H1 (cell line): ENCODE measurements at regions not wholly inside any gene's neighbourhood (a gene's known extent, or its start where the extent isn't known, plus 50 kb on each side); places are given as distances from the start of the nearest gene placed in this dataset.

ENCODE experiments used
- CTCF ChIA-PET: fragments of 300-600 bp; sonication (Branson Sonifier 250); formaldehyde crosslinking; loops from one replicate; lab custom pipeline; 2021; ENCODE audit not compliant: partially characterized antibody; lab: Charles Lee
- POLR2A ChIA-PET: fragments of 300-600 bp; sonication (Branson Sonifier 250); formaldehyde crosslinking; loops from one replicate; lab custom pipeline; 2021; ENCODE audit warnings: inconsistent platforms; ENCODE audit not compliant: partially characterized antibody; lab: Charles Lee
- DNase-seq, 2 experiments: peaks; one replicate each; pipeline versions ENCODE4 v3.0.0 to v3.0.0-alpha.2; 2010 to 2022; ENCODE audit warnings: low spot score in 2 of 2, low read depth in 1 of 2, mixed read lengths in 1 of 2
- FAIRE-seq: peaks from 2 replicates; lab custom pipeline; 2011; peaks lifted over from hg19 to GRCh38; lab: Jason Lieb, UNC
- H2AFZ ChIP-seq: 2 replicates; pipeline ENCODE4 v1.8.1; 2012; ENCODE audit warnings: low read length, inconsistent platforms
- H2AK5ac ChIP-seq: 2 replicates; pipeline ENCODE4 v1.6.1; 2013; ENCODE audit warnings: low read depth, low read length
- H2BK120ac ChIP-seq: replicated peaks from 2 replicates; pipeline ENCODE3; 2013; ENCODE audit warnings: low read depth, low read length, inconsistent platforms
- H2BK12ac ChIP-seq: 2 replicates; pipeline ENCODE4 v1.6.1; 2013; ENCODE audit warnings: low read depth, low read length
- H2BK15ac ChIP-seq: 2 replicates; pipeline ENCODE4 v1.6.1; 2013; ENCODE audit warnings: low read length
- H2BK20ac ChIP-seq: 2 replicates; pipeline ENCODE4 v1.6.1; 2013; ENCODE audit warnings: low read length
- H2BK5ac ChIP-seq: 2 replicates; pipeline ENCODE4 v1.6.1; 2013; ENCODE audit warnings: low read depth, low read length
- H3K14ac ChIP-seq: 2 replicates; pipeline ENCODE4 v1.6.1; 2013; ENCODE audit warnings: inconsistent platforms; ENCODE audit not compliant: insufficient read length
- H3K18ac ChIP-seq: 2 replicates; pipeline ENCODE4 v1.6.1; 2013; ENCODE audit warnings: low read length; ENCODE audit errors: extremely low read depth
- H3K23ac ChIP-seq: 2 replicates; pipeline ENCODE4 v1.6.1; 2013; ENCODE audit warnings: inconsistent platforms; ENCODE audit not compliant: insufficient read length
- H3K23me2 ChIP-seq: 2 replicates; pipeline ENCODE4 v1.6.1; 2013; ENCODE audit warnings: low read depth, low read length
- H3K27ac ChIP-seq: 2 replicates; pipeline ENCODE4 v1.6.1; 2011; ENCODE audit warnings: low read depth, low read length, inconsistent platforms
- H3K27me3 ChIP-seq, 4 experiments: replicated peaks in 1 of 4; 1 replicate in 1 of 4; 2 replicates in 3 of 4; pipeline versions ENCODE4 v1.6.1 to v1.8.1; 2011 to 2013; ENCODE audit warnings: low read length in 3 of 4, mild to moderate bottlenecking in 3 of 4, inconsistent platforms in 2 of 4, mixed read lengths in 2 of 4, moderate library complexity in 1 of 4; ENCODE audit not compliant: control insufficient read depth in 3 of 4, insufficient read depth in 3 of 4; ENCODE audit errors: extremely low read depth in 1 of 4
- H3K36me3 ChIP-seq, 4 experiments: 2 replicates each; pipeline versions ENCODE4 v1.6.1 to v1.8.1; 2011 to 2013; ENCODE audit warnings: mild to moderate bottlenecking in 4 of 4, low read length in 3 of 4, moderate library complexity in 2 of 4, control low read depth in 1 of 4, inconsistent platforms in 1 of 4; ENCODE audit not compliant: insufficient read depth in 4 of 4, control insufficient read depth in 2 of 4
- H3K4ac ChIP-seq: replicated peaks from 2 replicates; pipeline ENCODE3; 2013; ENCODE audit warnings: low read length, low read depth, mixed read lengths, inconsistent platforms; ENCODE audit not compliant: insufficient read length
- H3K4me1 ChIP-seq, 4 experiments: replicated peaks in 1 of 4; 1 replicate in 1 of 4; 2 replicates in 3 of 4; pipeline versions ENCODE4 v1.6.1 to v1.8.1; 2011 to 2013; ENCODE audit warnings: low read length in 3 of 4, inconsistent platforms in 2 of 4, mixed read lengths in 1 of 4; ENCODE audit not compliant: insufficient read depth in 4 of 4, control insufficient read depth in 3 of 4
- H3K4me2 ChIP-seq, 2 experiments: 2 replicates each; pipeline versions ENCODE4 v1.6.1 to v1.8.1; 2011 to 2013; ENCODE audit warnings: low read depth in 2 of 2, low read length in 2 of 2, control low read depth in 1 of 2, inconsistent platforms in 1 of 2, mild to moderate bottlenecking in 1 of 2; ENCODE audit not compliant: insufficient read depth in 1 of 2
- H3K4me3 ChIP-seq, 4 experiments: fragments of 200-600, 300-600 bp in 1 of 4; sonication (generic), shearing (Covaris generic), sonication (Bioruptor Twin) in 1 of 4; 2 replicates each; pipeline versions ENCODE4 v1.5.1 to v1.8.1; 2011 to 2016; ENCODE audit warnings: low read length in 4 of 4, low read depth in 3 of 4, control low read depth in 2 of 4, inconsistent platforms in 2 of 4, mild to moderate bottlenecking in 2 of 4, mixed read lengths in 1 of 4, moderate library complexity in 1 of 4; ENCODE audit not compliant: insufficient read depth in 2 of 4; ENCODE audit errors: extremely low read depth in 1 of 4
- H3K56ac ChIP-seq: replicated peaks from 2 replicates; pipeline ENCODE3; 2013; ENCODE audit warnings: low read depth, mild to moderate bottlenecking, mixed read lengths, low read length, inconsistent platforms; ENCODE audit not compliant: insufficient read length
- H3K79me1 ChIP-seq: 2 replicates; pipeline ENCODE4 v1.6.1; 2013; ENCODE audit warnings: low read depth, low read length, control low read depth
- H3K79me2 ChIP-seq, 2 experiments: 2 replicates each; pipeline versions ENCODE4 v1.6.1 to v1.8.1; 2012 to 2013; ENCODE audit warnings: low read length in 2 of 2, mild to moderate bottlenecking in 2 of 2, inconsistent platforms in 1 of 2; ENCODE audit not compliant: insufficient read depth in 2 of 2, control insufficient read depth in 1 of 2
- H3K9ac ChIP-seq, 4 experiments: replicated peaks in 1 of 4; 1 replicate in 1 of 4; 2 replicates in 3 of 4; pipeline versions ENCODE4 v1.6.1 to v1.8.1; 2011 to 2013; ENCODE audit warnings: low read depth in 3 of 4, low read length in 3 of 4, control low read depth in 2 of 4, mild to moderate bottlenecking in 2 of 4, moderate library complexity in 2 of 4, inconsistent platforms in 1 of 4; ENCODE audit errors: extremely low read depth in 1 of 4
- H3K9me3 ChIP-seq, 2 experiments: 2 replicates each; pipeline versions ENCODE4 v1.6.1 to v1.8.1; 2012 to 2013; ENCODE audit warnings: mild to moderate bottlenecking in 2 of 2, moderate library complexity in 2 of 2, control low read depth in 1 of 2, inconsistent platforms in 1 of 2, low read depth in 1 of 2, low read length in 1 of 2, mixed read lengths in 1 of 2; ENCODE audit not compliant: insufficient read depth in 2 of 2
- H4K20me1 ChIP-seq, 2 experiments: replicated peaks in 1 of 2; 2 replicates each; pipeline versions ENCODE3 to v1.8.1; 2011 to 2013; ENCODE audit warnings: inconsistent platforms in 2 of 2, low read length in 2 of 2, mild to moderate bottlenecking in 1 of 2; ENCODE audit not compliant: insufficient read depth in 2 of 2, control insufficient read depth in 1 of 2
- H4K5ac ChIP-seq: 2 replicates; pipeline ENCODE4 v1.6.1; 2013; ENCODE audit warnings: low read length, low read depth, mixed read lengths, inconsistent platforms; ENCODE audit not compliant: insufficient read length
- H4K8ac ChIP-seq: 2 replicates; pipeline ENCODE4 v1.8.0; 2013; ENCODE audit warnings: mild to moderate bottlenecking, moderate library complexity, low read length, inconsistent platforms; ENCODE audit not compliant: insufficient read depth; ENCODE audit errors: extremely low read depth
- H4K91ac ChIP-seq: replicated peaks from 2 replicates; pipeline ENCODE3; 2013; ENCODE audit warnings: low read length, mixed read lengths, inconsistent platforms; ENCODE audit not compliant: insufficient read length
- ATF2 ChIP-seq: IDR thresholded peaks from 2 replicates; pipeline ENCODE4 v1.6.1; 2012; ENCODE audit warnings: low read length, inconsistent platforms
- CTBP2 ChIP-seq: IDR thresholded peaks from 2 replicates; pipeline ENCODE4 v1.7.0; 2011; ENCODE audit warnings: borderline replicate concordance, mild to moderate bottlenecking, moderate library complexity, mixed read lengths, low read length; ENCODE audit not compliant: insufficient read depth, insufficient read length
- NRF1 ChIP-seq: IDR thresholded peaks from 2 replicates; pipeline ENCODE4 v1.6.1; 2011; ENCODE audit warnings: mild to moderate bottlenecking, low read depth, low read length, improper control_type of control experiment
- WGBS, 2 experiments: shearing (Covaris generic) in 1 of 2; methylation state at CpG; one replicate each; pipeline versions ENCODE4 v1.1.6 to v1.1.7; 2013 to 2015; ENCODE audit warnings: low lambda C conversion rate in 2 of 2, mixed read lengths in 2 of 2, inconsistent platforms in 1 of 2, low coverage in 1 of 2, missing lambda C conversion rate in 1 of 2; ENCODE audit not compliant: insufficient replicate concordance in 2 of 2, insufficient coverage in 1 of 2, insufficient read length in 1 of 2; ENCODE audit errors: extremely low coverage in 1 of 2, missing lambda C conversion rate in 1 of 2; 5-methylcytosine and 5-hydroxymethylcytosine counted together

DNA sequence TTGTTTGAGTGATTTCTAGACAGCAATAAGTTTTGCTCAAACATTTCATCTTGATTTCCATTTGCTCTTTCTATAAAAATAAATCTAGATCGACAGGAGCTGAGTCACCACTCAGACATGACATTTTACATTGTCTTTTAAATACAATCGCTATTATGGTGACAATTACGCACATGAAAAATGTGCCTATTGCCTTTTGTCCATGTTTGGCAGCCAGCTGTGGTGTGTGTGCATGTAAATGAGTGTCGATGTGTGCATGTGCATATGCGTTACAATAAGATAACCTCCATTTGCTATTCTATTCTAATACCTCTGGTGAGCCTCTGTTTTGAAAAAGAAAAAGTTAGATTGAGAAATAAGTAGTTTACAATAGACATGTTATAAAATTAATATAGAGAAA is 89.7 kb upstream of the GRM7 start:
- Histone ChIP-seq H3K4ac (no peak overlapping the region), H3K79me2 (no peaks in the 10 kb centered on the region), H3K18ac (no peak overlapping the region), H4K5ac (no peak overlapping the region), H3K4me2 (peak overlapping the region in 1 of 2 experiments; percentile 72; a peak in 2 of 4 replicates), H3K36me3 (no peaks in the 10 kb centered on the region), H3K4me1 (peaks cover 0 to 11% (median 1%) of the 10 kb centered on the region in 4 experiments; a peak in 3 of 7 replicates), H2BK20ac (no peak overlapping the region), H3K27me3 (no peaks in the 10 kb centered on the region), H3K9ac (no peak overlapping the region), H4K91ac (no peak overlapping the region), H2AFZ (no peak overlapping the region), H2BK5ac (no peak overlapping the region), H2BK120ac (no peak overlapping the region), H3K14ac (no peak overlapping the region), H4K8ac (no peak overlapping the region), H3K23ac (no peak overlapping the region), H3K4me3 (peak overlapping the region in 1 of 4 experiments; percentile 28; a peak in 1 of 8 replicates), H2BK15ac (no peak overlapping the region), H3K79me1 (no peaks in the 10 kb centered on the region), H3K27ac (no peak overlapping the region), H3K56ac (no peak overlapping the region), H2BK12ac (no peak overlapping the region), H2AK5ac (no peak overlapping the region), H4K20me1 (no peaks in the 10 kb centered on the region), H3K23me2 (no peaks in the 10 kb centered on the region), H3K9me3 (peaks cover 0 to 2% of the 10 kb centered on the region in 2 experiments; a peak in 1 of 4 replicates)
- FAIRE-seq (no peak), DNase-seq (no peak)
- 82% methylated on average over 5 of the region's 5 CpGs; no CpG with 5 or more reads in 1 of the 2 experiments for WGBS, 2 experiments
- POLR2A ChIA-PET: no interaction called here
- CTCF ChIA-PET: no interaction called here
- TF ChIP-seq ATF2: no peak
- no peak for TF ChIP-seq CTBP2
- TF ChIP-seq NRF1: no peak
